Spleen (tissue), 7 donors: ENCODE measurements at regions not wholly inside any gene's neighbourhood (a gene's known extent, or its start where the extent isn't known, plus 50 kb on each side); places are given as distances from the start of the nearest gene placed in this dataset.

Experiments used
- CTCF ChIP-seq, 11 experiments: fragments of 200-600 bp in 7 of 11; fragments of 450-650 bp in 4 of 11; sonication (generic) in 4 of 11; IDR thresholded peaks in 8 of 11; conservative IDR thresholded peaks in 3 of 11; 1 replicate in 7 of 11; 2 replicates in 4 of 11; pipeline versions ENCODE4 v1.4.0 to v1.8.0; 2016 to 2021; ENCODE audit warnings: antibody characterized with exemption in 11 of 11, inconsistent platforms in 4 of 11, mild to moderate bottlenecking in 1 of 11
- POLR2AphosphoS5 ChIP-seq, 3 donors: sonication (generic); formaldehyde crosslinking; IDR thresholded peaks; one replicate each; pipeline ENCODE4 v1.5.1; 2017; ENCODE audit warnings: antibody characterized with exemption in 3 of 3
- donor health status: DM: no; HTN: no; CAD: no; lungs with moderate emphysema.
- donor health status: DM: no; HTN: no; CAD: no.
- donor health status: DM: no; HTN: no; CAD: no.

- no peak for TF ChIP-seq POLR2AphosphoS5 (IDR thresholded peaks at IDR 0.05)
- TF ChIP-seq CTCF (IDR thresholded peaks at IDR 0.05 in 8 of 11, conservative IDR thresholded peaks at IDR 0.05 in 3 of 11): no peak
Observed at GRCh38 chr9:12065050-12065449, 628.1 kb upstream of the TYRP1 start.
